SK-N-MC (cell line): ENCODE measurements at regions not wholly inside any gene's neighbourhood (a gene's known extent, or its start where the extent isn't known, plus 50 kb on each side); places are given as distances from the start of the nearest gene placed in this dataset.
"Not testable (repeated sequence)": the region's sequence is repeated elsewhere in the genome, so short reads cannot be mapped to it uniquely, and the experiment has no call there.

Experiments
- EZH2 ChIP-seq: fragments of 200-600 bp; sonication (generic); IDR thresholded peaks from one replicate; pipeline ENCODE4 v1.6.1; 2017; ENCODE audit warnings: antibody characterized with exemption
- FOXP2 ChIP-seq: optimal IDR thresholded peaks from 2 replicates; pipeline ENCODE3; 2011; ENCODE audit warnings: mild to moderate bottlenecking, moderate library complexity; ENCODE audit not compliant: insufficient read depth; ENCODE audit errors: extremely low read length, control extremely low read depth
- POLR2AphosphoS5 ChIP-seq: IDR thresholded peaks from 2 replicates; pipeline ENCODE4 v1.6.1; 2012; ENCODE audit warnings: mild to moderate bottlenecking, low read depth, low read length, borderline replicate concordance

DNA sequence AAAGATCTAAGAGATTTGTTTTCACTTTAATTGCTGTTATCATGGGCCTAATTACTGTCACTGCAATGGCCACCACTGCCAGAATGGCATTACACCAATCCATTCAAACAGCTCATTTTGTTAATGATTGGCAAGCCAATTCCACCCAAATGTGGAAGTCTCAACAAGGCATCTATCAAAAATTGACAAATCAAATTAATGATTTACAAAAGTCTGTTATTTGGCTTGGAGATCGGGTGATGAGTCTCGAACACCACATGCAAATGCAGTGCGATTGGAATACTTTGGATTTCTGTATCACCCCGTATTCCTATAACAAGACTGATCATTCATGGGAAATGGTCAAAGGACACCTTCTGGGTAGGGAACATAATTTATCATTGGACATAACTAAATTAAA is 568.7 kb upstream of the PTGER4 start:
- TF ChIP-seq POLR2AphosphoS5, EZH2, FOXP2: not testable (repeated sequence)
